ENCODE measurements at regions not wholly inside any gene's neighbourhood (a gene's known extent, or its start where the extent isn't known, plus 50 kb on each side); places are given as distances from the start of the nearest gene placed in this dataset.

DNA sequence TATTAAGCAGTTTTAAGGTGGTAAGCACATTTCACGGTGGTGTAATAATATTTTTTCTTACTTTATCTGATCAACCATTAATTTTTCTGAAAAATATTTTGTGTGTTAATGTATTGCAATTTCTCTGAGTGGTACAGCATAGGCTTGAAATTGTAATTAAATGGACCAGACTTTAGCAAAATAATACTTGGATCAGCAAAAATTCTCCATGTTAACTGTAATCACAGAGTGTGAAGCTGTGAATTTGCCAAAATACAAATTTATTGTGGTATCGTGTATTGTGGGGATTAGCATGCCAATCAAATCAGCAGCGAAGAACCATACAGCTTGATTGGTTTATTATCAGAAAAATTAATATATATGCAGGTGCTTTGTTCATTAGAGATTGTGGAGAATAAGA is 1088.9 kb upstream of the GYPC start:
- H3K4me3 Mint-ChIP-seq (ENCODE audit: unreplicated experiment): no peak overlapping the region
- ChIA-PET CTCF (no interaction called here), POLR2A (no interaction called here)
- H3K9me3 Mint-ChIP-seq (ENCODE audit: unreplicated experiment): peaks cover 8% of the 10 kb centered on the region
- no peaks in the 10 kb centered on the region for H3K4me1 Mint-ChIP-seq (ENCODE audit: insufficient read depth, unreplicated experiment)
- no peaks in the 10 kb centered on the region for H3K36me3 Mint-ChIP-seq (ENCODE audit: insufficient read depth, unreplicated experiment)
- no peak for DNase-seq (ENCODE audit: unreplicated experiment)
- TF ChIP-seq, protein P1, sequence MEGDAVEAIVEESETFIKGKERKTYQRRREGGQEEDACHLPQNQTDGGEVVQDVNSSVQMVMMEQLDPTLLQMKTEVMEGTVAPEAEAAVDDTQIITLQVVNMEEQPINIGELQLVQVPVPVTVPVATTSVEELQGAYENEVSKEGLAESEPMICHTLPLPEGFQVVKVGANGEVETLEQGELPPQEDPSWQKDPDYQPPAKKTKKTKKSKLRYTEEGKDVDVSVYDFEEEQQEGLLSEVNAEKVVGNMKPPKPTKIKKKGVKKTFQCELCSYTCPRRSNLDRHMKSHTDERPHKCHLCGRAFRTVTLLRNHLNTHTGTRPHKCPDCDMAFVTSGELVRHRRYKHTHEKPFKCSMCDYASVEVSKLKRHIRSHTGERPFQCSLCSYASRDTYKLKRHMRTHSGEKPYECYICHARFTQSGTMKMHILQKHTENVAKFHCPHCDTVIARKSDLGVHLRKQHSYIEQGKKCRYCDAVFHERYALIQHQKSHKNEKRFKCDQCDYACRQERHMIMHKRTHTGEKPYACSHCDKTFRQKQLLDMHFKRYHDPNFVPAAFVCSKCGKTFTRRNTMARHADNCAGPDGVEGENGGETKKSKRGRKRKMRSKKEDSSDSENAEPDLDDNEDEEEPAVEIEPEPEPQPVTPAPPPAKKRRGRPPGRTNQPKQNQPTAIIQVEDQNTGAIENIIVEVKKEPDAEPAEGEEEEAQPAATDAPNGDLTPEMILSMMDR (IDR thresholded peaks at IDR 0.05; ENCODE audit: unreplicated experiment): no peak
- peaks cover 11% of the 10 kb centered on the region for H3K27me3 Mint-ChIP-seq (ENCODE audit: insufficient read depth, unreplicated experiment)
- no TSS peak for BruUV-seq (replicated peaks)
- intact Hi-C loops (cut with micrococcal nuclease): no loop called here
- H3K27ac Mint-ChIP-seq (ENCODE audit: low read depth, unreplicated experiment): no peak overlapping the region

DNA sequence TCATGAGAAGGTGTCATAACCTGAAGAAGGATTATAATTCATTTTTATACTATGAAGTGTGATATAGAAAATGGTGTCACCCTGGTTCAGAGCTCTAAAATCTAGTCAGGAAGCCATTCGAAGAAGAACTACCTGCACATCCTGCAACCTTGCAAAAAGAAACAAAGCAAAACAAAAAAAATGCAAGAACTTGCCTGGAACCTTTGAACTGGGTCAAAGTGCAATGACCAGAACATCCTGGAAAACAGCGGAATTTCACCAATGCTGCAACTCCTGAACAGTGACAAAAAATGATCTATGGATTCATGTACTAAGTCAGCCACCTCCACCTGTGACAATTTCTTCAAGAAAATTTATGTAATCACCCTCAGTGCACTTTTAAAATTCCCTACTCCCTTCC is 1083.3 kb upstream of the GYPC start:
- Mint-ChIP-seq H3K9me3 (ENCODE audit: unreplicated experiment) (peaks cover 8% of the 10 kb centered on the region), H3K36me3 (ENCODE audit: insufficient read depth, unreplicated experiment) (no peaks in the 10 kb centered on the region), H3K4me1 (ENCODE audit: insufficient read depth, unreplicated experiment) (no peaks in the 10 kb centered on the region), H3K27ac (ENCODE audit: low read depth, unreplicated experiment) (no peak overlapping the region), H3K27me3 (ENCODE audit: insufficient read depth, unreplicated experiment) (peaks cover 23% of the 10 kb centered on the region), H3K4me3 (ENCODE audit: unreplicated experiment) (no peak overlapping the region)
- TF ChIP-seq, protein P1 (IDR thresholded peaks at IDR 0.05; ENCODE audit: unreplicated experiment): no peak
- ChIA-PET CTCF (no interaction called here), POLR2A (no interaction called here)
- intact Hi-C loops (cut with micrococcal nuclease): no loop called here
- no TSS peak for BruUV-seq (replicated peaks)
- DNase-seq (ENCODE audit: unreplicated experiment): no peak

DNA sequence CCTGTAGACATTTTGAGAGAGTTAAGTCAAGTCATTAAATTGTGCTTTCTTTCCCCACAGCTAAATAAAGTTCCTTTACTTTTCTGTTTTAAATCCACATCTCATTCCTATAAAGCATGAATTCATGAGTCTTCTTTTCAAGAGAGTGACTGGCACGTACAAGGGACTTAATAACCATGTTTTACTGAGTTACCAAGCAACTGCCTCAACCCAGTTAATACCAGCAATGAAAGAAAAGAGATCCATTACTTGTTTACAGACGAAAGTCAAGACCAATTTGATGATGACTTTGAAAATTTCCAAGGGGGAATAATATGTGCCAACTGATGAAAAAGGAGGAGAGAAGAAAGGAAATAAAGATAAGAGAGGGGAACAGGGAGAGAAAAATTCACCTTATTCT is 1082.5 kb upstream of the GYPC start:
- TF ChIP-seq, protein P1 (IDR thresholded peaks at IDR 0.05; ENCODE audit: unreplicated experiment): no peak
- Mint-ChIP-seq H3K4me1 (ENCODE audit: insufficient read depth, unreplicated experiment) (no peaks in the 10 kb centered on the region), H3K36me3 (ENCODE audit: insufficient read depth, unreplicated experiment) (no peaks in the 10 kb centered on the region), H3K9me3 (ENCODE audit: unreplicated experiment) (peaks cover 8% of the 10 kb centered on the region), H3K27me3 (ENCODE audit: insufficient read depth, unreplicated experiment) (peaks cover 23% of the 10 kb centered on the region), H3K4me3 (ENCODE audit: unreplicated experiment) (no peak overlapping the region), H3K27ac (ENCODE audit: low read depth, unreplicated experiment) (no peak overlapping the region)
- BruUV-seq (replicated peaks): no TSS peak
- CTCF ChIA-PET: no interaction called here
- POLR2A ChIA-PET: no interaction called here
- intact Hi-C loops (cut with micrococcal nuclease): no loop called here
- no peak for DNase-seq (ENCODE audit: unreplicated experiment)

DNA sequence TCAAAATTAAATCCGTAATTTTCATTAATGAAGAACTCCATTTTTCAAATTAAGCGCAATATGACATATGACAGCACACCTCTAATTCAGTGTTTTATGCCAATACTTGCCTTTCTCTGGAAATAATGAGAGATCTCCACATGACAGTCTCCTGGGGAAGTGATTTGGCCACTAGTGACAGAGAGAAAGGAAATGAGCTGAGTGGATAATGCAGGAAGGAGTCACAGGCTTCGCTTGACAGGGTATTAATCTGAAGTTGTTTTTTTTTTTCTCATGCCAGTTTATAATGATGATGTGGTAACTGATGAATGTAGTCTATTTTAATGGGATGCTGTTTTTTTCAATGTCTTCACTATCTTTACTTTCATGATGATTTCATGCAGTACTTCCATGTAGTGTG is 1079.4 kb upstream of the GYPC start:
- TF ChIP-seq, protein P1 (IDR thresholded peaks at IDR 0.05; ENCODE audit: unreplicated experiment): no peak

More for the DNA sequence above, 1079.4 kb upstream of the GYPC start:
- intact Hi-C loops (cut with micrococcal nuclease): no loop called here
- Mint-ChIP-seq H3K4me1 (ENCODE audit: insufficient read depth, unreplicated experiment) (no peaks in the 10 kb centered on the region), H3K27ac (ENCODE audit: low read depth, unreplicated experiment) (no peak overlapping the region), H3K36me3 (ENCODE audit: insufficient read depth, unreplicated experiment) (no peaks in the 10 kb centered on the region), H3K4me3 (ENCODE audit: unreplicated experiment) (no peak overlapping the region), H3K9me3 (ENCODE audit: unreplicated experiment) (no peaks in the 10 kb centered on the region), H3K27me3 (ENCODE audit: insufficient read depth, unreplicated experiment) (peaks cover 12% of the 10 kb centered on the region)
- BruUV-seq (replicated peaks): no TSS peak
- ChIA-PET POLR2A (interaction anchor here (0.9 kb wide), 1 partner anchor 9 kb away, joined by 3 read pairs; no protein-coding TSS in a partner anchor), CTCF (no interaction called here)
- no peak for DNase-seq (ENCODE audit: unreplicated experiment)

Measured in MCF 10A (cell line).